Breast epithelium (tissue), 4 donors: ENCODE measurements at regions not wholly inside any gene's neighbourhood (a gene's known extent, or its start where the extent isn't known, plus 50 kb on each side); places are given as distances from the start of the nearest gene placed in this dataset.

Source experiments
- DNase-seq, 2 donors: peaks; one replicate each; pipeline ENCODE4 v3.0.0-alpha.2; 2019; ENCODE audit warnings: low spot score in 2 of 2
- H3K27ac ChIP-seq, 2 donors: fragments of 200-600 bp; sonication (generic) in 1 of 2; one replicate each; pipeline ENCODE4 v1.5.1; 2016 to 2019; ENCODE audit warnings: mild to moderate bottlenecking in 1 of 2
- H3K27me3 ChIP-seq, 2 donors: fragments of 200-600 bp; sonication (generic) in 1 of 2; one replicate each; pipeline versions ENCODE4 v1.5.1 to v1.6.0; 2017 to 2019; ENCODE audit warnings: control low read depth in 1 of 2, mild to moderate bottlenecking in 1 of 2
- H3K36me3 ChIP-seq: fragments of 200-600 bp; one replicate; pipeline ENCODE4 v1.5.1; 2019
- H3K4me1 ChIP-seq, 2 donors: fragments of 200-600 bp; sonication (generic); one replicate each; pipeline ENCODE4 v1.5.1; 2016 to 2019; ENCODE audit warnings: control low read depth in 1 of 2
- H3K4me3 ChIP-seq, 3 donors: fragments of 200-600 bp; sonication (generic); 1 replicate in 2 of 3; 2 replicates in 1 of 3; pipeline ENCODE4 v1.5.1; 2016 to 2019; ENCODE audit warnings: mild to moderate bottlenecking in 3 of 3, moderate library complexity in 2 of 3
- H3K9me3 ChIP-seq, 2 donors: fragments of 200-600 bp; sonication (generic) in 1 of 2; one replicate each; pipeline ENCODE4 v1.5.1; 2016 to 2019; ENCODE audit warnings: control low read depth in 1 of 2
- CTCF ChIP-seq, 3 donors: fragments of 450-650 bp; IDR thresholded peaks; one replicate each; pipeline ENCODE4 v1.5.1; 2016 to 2017; ENCODE audit warnings: antibody characterized with exemption in 3 of 3, mild to moderate bottlenecking in 3 of 3, moderate library complexity in 3 of 3
- POLR2A ChIP-seq: fragments of 450-650 bp; IDR thresholded peaks from one replicate; pipeline ENCODE4 v1.6.1; 2016; ENCODE audit warnings: antibody characterized with exemption, mild to moderate bottlenecking, moderate library complexity
- POLR2AphosphoS5 ChIP-seq, 3 donors: sonication (generic); formaldehyde crosslinking; IDR thresholded peaks; one replicate each; pipeline ENCODE4 v1.6.1; 2017; ENCODE audit warnings: antibody characterized with exemption in 3 of 3
- intact Hi-C: fragments of 100-400 bp; cut with DNase I; formaldehyde crosslinking; loops from one replicate; pipeline ENCODE4 v1.15.1; 2023; ENCODE audit warnings: low total_unique reads

GRCh38 chr3:1666865-1667264, 431.8 kb upstream of the CNTN4 start:
- no peak for TF ChIP-seq POLR2AphosphoS5 (IDR thresholded peaks at IDR 0.05)
- TF ChIP-seq CTCF (IDR thresholded peaks at IDR 0.05): no peak
- no peak for TF ChIP-seq POLR2A
- Histone ChIP-seq H3K4me3 (no peak overlapping the region), H3K4me1 (no peaks in the 10 kb centered on the region), H3K36me3 (no peaks in the 10 kb centered on the region), H3K9me3 (no peaks in the 10 kb centered on the region), H3K27me3 (no peaks in the 10 kb centered on the region), H3K27ac (no peak overlapping the region)
- intact Hi-C loops: no loop called here
- no peak for DNase-seq

- H3K27ac ChIP-seq: no peak overlapping the region
- H3K9me3 ChIP-seq: no peaks in the 10 kb centered on the region
- no peak for DNase-seq
- TF ChIP-seq POLR2A: no peak
- TF ChIP-seq CTCF (IDR thresholded peaks at IDR 0.05): no peak
- no peak overlapping the region for H3K4me3 ChIP-seq
- no peaks in the 10 kb centered on the region for H3K4me1 ChIP-seq
- intact Hi-C loops: no loop called here
- H3K27me3 ChIP-seq: no peaks in the 10 kb centered on the region
- no peaks in the 10 kb centered on the region for H3K36me3 ChIP-seq
Measured at GRCh38 chr3:1677576-1678156, 421.0 kb upstream of the CNTN4 start.

GRCh38 chr3:1692428-1692827, 406.2 kb upstream of the CNTN4 start:
- Histone ChIP-seq H3K27me3 (no peaks in the 10 kb centered on the region), H3K9me3 (peaks cover 0 to 7% of the 10 kb centered on the region in 2 donors), H3K36me3 (no peaks in the 10 kb centered on the region), H3K27ac (no peak overlapping the region), H3K4me1 (no peaks in the 10 kb centered on the region), H3K4me3 (no peak overlapping the region)
- no peak for DNase-seq
- TF ChIP-seq CTCF (IDR thresholded peaks at IDR 0.05): no peak
- no peak for TF ChIP-seq POLR2AphosphoS5 (IDR thresholded peaks at IDR 0.05)
- TF ChIP-seq POLR2A: no peak
- intact Hi-C loops: no loop called here

GRCh38 chr3:1693145-1693544, 405.5 kb upstream of the CNTN4 start:
- DNase-seq: no peak
- no peaks in the 10 kb centered on the region for H3K27me3 ChIP-seq
- no peaks in the 10 kb centered on the region for H3K4me1 ChIP-seq
- H3K27ac ChIP-seq: no peak overlapping the region
- no peak overlapping the region for H3K4me3 ChIP-seq
- H3K9me3 ChIP-seq: peaks cover 0 to 7% of the 10 kb centered on the region in 2 donors
- intact Hi-C loops: no loop called here
- TF ChIP-seq CTCF (IDR thresholded peaks at IDR 0.05) (no peak), POLR2AphosphoS5 (IDR thresholded peaks at IDR 0.05) (no peak), POLR2A (no peak)
- no peaks in the 10 kb centered on the region for H3K36me3 ChIP-seq

- Histone ChIP-seq H3K9me3 (peaks cover 3 to 7% of the 10 kb centered on the region in 2 donors), H3K4me1 (no peaks in the 10 kb centered on the region), H3K27ac (no peak overlapping the region), H3K36me3 (no peaks in the 10 kb centered on the region), H3K4me3 (no peak overlapping the region), H3K27me3 (no peaks in the 10 kb centered on the region)
- TF ChIP-seq CTCF (IDR thresholded peaks at IDR 0.05) (no peak), POLR2AphosphoS5 (IDR thresholded peaks at IDR 0.05) (no peak)
- intact Hi-C loops: no loop called here
- DNase-seq: no peak
Measured at GRCh38 chr3:1696669-1697275, 401.9 kb upstream of the CNTN4 start.
